ENCODE measurements at regions not wholly inside any gene's neighbourhood (a gene's known extent, or its start where the extent isn't known, plus 50 kb on each side); places are given as distances from the start of the nearest gene placed in this dataset.

- TF ChIP-seq CTCF (IDR thresholded peaks at IDR 0.05; ENCODE audit: extremely low read depth in 1 of 2, insufficient read depth in 1 of 2, low read depth in 1 of 2, low read length in 2 of 2), result no peak
- TF ChIP-seq POLR2A (IDR thresholded peaks at IDR 0.05; ENCODE audit: low read depth, low read length), result no peak
- TF ChIP-seq EZH2 (IDR thresholded peaks at IDR 0.05; ENCODE audit: borderline replicate concordance, low read depth, low read length, severe bottlenecking), result no peak
Measured at GRCh38 chr10:24113901-24114300, 95.0 kb upstream of the KIAA1217 start.
